ENCODE measurements at regions not wholly inside any gene's neighbourhood (a gene's known extent, or its start where the extent isn't known, plus 50 kb on each side); places are given as distances from the start of the nearest gene placed in this dataset.

GRCh38 chr10:131025333-131025732, 286.2 kb downstream of the TCERG1L start:
- TF ChIP-seq SP1 (IDR thresholded peaks at IDR 0.05) (no peak), FOXM1 (IDR thresholded peaks at IDR 0.05; ENCODE audit: borderline replicate concordance) (no peak), BHLHE40 (IDR thresholded peaks at IDR 0.05; ENCODE audit: borderline replicate concordance) (no peak), ZNF384 (IDR thresholded peaks at IDR 0.05) (no peak), SUZ12 (IDR thresholded peaks at IDR 0.05) (no peak), PKNOX1 (IDR thresholded peaks at IDR 0.05) (no peak), TARDBP (IDR thresholded peaks at IDR 0.05) (no peak)

Data from HEK293T (cell line).